HG03521 (cell line): ENCODE measurements at regions not wholly inside any gene's neighbourhood (a gene's known extent, or its start where the extent isn't known, plus 50 kb on each side); places are given as distances from the start of the nearest gene placed in this dataset.
A peak's percentile ranks its signal among the peaks of the same experiment; 100 is the strongest.
"Not testable (repeated sequence)": the region's sequence is repeated elsewhere in the genome, so short reads cannot be mapped to it uniquely, and the experiment has no call there.

Experiments
- ATAC-seq: cut with Tn5 transposase; IDR thresholded peaks from one replicate; pipeline ENCODE4 v1.9.1; 2021; ENCODE audit warnings: mild to moderate bottlenecking, moderate library complexity; ENCODE audit not compliant: unreplicated experiment

- ATAC-seq = no peak
These were observed 184.5 kb upstream of the FBN2 start for GRCh38 chr5:128722551-128722950.

- not testable (repeated sequence) for ATAC-seq
These were observed 192.0 kb upstream of the FBN2 start for GRCh38 chr5:128730021-128730420.

GRCh38 chr5:128735656-128736055 lies 197.6 kb upstream of the FBN2 start:
- ATAC-seq = not testable (repeated sequence)

GRCh38 chr5:128736553-128736952 lies 198.5 kb upstream of the FBN2 start:
- no peak for ATAC-seq

DNA sequence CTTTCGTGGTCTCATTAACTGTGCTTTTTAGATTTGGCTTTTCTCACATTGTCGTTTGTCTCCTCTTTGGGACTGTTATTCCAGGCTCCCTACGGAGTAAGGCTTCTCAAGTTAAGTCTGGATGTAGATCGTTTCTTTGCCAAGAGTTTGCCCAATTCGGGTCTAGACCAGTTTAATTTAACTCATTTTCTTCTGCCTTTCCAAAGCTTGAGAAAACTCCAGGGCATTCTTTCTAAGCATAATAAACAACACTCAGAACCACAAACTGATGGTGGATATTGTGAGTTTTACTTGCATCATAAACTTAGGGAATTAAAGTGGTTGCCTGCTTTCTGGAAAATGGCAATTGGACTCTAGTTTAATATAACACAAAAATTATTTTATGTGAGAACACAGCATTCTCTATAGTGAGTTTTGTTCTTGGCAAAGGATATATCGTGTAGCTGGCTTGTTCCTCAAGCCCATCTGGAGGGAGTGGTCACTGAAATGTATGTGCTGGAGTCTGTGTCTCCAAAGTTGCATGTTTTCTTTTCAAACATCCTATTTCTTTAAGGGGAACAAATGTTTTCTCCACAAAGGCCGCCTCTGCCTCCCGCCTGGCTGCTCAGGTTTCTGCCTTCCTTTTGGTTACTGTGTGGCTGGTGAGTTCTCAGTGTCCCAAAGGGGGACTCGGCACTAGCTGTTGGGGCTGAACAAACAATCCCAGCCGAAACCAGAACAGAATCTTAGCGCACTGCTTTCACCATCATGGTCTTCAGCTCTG lies 211.3 kb upstream of the FBN2 start:
- ATAC-seq = no peak

- ATAC-seq = no peak
These were observed 212.1 kb upstream of the FBN2 start for GRCh38 chr5:128750155-128750554.

DNA sequence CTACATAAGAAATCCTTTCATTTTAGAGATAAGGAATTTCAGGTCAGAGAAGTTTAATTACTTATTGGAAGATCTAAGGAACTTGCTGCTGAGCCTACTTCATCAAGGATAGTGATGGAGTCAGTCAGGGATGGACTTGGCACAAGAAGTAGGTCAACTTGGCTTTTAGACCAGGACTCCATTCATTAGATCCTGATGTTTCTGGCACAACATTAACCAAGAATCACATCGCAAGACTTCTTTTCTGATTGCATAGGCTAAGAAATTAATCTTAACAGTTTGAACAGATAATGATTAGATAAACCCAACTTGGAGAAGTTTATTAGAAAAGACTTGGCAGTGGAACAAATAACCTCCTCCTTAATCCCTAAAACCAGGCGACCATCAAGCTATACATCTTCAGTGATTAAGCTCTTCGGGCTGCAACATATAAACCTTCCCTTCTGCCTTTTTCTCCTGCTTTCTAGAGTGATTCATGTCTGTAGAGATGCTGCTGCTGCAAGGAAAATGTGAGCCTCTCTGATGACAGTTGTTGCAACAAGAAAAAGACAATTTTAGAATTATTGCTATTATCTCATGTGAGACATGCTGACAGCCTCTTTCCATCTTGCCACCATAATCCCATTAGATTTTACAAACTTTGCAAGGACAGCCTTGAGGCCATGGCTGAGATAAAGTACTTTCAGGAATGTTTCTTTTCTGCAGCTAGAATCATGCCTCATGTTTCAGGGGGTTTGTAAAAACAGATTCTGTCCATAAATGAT lies 207.9 kb upstream of the SLC27A6 start:
- no peak for ATAC-seq

GRCh38 chr5:128762661-128763306 lies 202.5 kb upstream of the SLC27A6 start:
- no peak for ATAC-seq

- no peak for ATAC-seq
These were observed 202.0 kb upstream of the SLC27A6 start for GRCh38 chr5:128763321-128763720.

GRCh38 chr5:128764601-128765310 lies 200.5 kb upstream of the SLC27A6 start:
- no peak for ATAC-seq

- no peak for ATAC-seq
These were observed 199.7 kb upstream of the SLC27A6 start for GRCh38 chr5:128765448-128766061.

- no peak for ATAC-seq
These were observed 198.9 kb upstream of the SLC27A6 start for GRCh38 chr5:128766406-128766805.

DNA sequence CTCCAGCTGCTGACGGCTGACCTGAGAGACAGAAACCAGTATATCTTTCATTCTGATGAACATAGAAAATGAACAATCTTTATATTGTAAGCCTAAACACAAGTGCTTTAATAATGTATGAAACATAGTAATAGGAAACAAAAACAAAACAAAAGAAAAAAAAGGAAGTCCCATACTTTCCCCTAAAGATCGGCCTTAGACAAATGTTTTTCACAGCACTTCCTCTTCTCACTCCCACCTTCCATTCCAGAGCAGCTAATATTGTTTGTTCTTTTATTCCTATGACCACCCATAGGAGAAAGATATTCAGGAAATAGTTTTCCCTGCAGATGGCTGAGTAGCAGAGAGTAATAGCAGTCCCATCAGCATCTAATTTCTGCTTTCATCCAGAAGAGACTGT lies 194.4 kb upstream of the SLC27A6 start:
- ATAC-seq = no peak

GRCh38 chr5:128772356-128772755 lies 192.9 kb upstream of the SLC27A6 start:
- no peak for ATAC-seq

GRCh38 chr5:128773378-128773777 lies 191.9 kb upstream of the SLC27A6 start:
- no peak for ATAC-seq

DNA sequence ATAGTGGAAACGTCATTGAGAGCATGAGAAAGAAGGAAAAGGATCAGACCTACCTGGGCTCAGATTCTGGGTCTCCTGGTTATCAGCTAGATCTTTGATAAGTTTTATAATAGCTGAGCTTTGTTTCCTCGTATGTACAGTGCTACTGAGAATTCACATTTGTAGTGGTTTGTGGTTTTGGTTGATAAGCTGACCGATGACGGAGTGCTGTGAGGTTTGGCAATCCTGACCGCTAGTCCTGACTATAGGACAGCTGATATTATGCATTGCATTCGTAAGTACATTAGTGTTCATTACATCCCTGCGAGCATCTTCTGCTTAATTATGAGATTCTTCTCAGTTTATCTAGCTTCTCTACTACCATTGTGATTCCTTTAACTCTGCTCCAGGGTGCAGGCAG lies 190.7 kb upstream of the SLC27A6 start:
- no peak for ATAC-seq

DNA sequence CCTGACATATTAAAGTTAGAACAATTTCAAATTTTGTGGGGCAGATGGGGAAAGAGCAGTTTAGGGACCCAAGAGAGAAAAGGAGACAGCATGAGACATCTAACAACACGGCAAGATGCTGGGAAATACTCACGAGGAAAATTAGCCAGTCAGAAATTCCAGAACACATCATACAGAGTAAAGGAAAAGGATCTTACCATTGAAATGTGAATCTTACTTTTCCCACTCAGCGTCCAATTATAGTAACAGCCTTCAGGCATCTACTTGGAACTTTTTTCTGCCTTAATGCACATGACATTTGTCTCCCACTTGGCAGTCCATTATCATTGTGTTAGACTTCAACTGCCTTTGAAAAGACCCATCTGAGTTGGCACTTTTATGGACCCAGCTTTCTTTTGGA lies 189.7 kb upstream of the SLC27A6 start:
- ATAC-seq = no peak

DNA sequence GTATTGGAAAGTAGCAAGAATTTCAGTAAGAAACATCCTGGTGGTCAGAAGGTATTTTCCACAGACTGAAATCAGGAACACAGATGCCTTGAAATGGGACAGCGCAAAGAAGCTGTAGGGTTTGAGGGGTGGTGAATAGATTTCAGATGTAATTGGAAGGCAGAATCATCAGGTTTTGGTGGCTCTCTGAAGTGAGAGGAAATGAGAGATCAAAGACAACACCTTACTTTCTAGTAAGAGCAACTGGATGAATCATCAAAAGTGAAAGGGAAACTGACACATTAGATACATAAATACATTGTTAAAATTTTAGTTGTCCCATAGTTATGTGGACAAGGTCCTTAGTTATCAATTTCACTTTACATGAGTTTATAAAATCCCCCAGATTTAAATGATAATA lies 188.2 kb upstream of the SLC27A6 start:
- peak; percentile 76 for ATAC-seq

DNA sequence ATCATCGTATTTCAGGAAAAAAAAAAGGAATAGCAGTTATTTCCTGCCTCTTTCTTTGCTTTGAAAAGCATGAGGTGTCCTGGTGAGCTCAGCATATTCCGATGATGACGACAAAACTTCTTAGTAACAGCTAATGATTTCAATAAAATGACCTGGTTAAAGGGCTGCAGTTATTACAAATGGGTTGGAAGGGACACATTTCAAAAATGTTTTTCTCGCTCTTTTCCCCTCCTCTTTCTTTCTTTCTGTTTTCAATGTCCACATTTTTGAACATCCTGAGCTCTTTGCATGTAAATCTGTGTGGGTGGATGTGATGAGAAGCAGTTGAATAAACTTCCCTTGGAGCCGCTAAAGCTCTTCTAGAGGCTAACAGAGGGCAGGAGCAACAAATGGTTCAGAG lies 186.8 kb upstream of the SLC27A6 start:
- no peak for ATAC-seq

GRCh38 chr5:128782446-128782845 lies 182.8 kb upstream of the SLC27A6 start:
- ATAC-seq = no peak

DNA sequence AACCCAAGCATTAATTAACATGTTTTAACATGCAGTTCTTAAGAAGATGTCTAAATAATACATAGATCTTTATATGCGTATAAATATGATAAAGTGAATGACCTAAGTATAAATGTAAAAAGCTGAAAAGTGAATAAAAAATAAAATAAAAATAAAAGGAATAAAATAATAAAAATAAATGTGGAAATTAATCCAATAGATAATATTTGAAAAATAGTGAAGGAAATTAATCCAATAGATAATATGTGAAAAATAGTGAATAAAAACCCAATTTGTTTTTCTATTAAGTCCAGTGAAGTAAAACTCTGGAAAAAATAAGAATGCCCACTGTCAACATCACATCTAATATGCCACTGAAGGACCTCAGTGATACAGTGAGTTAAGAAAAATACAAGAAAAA lies 180.6 kb upstream of the SLC27A6 start:
- ATAC-seq = no peak
